ENCODE measurements at regions not wholly inside any gene's neighbourhood (a gene's known extent, or its start where the extent isn't known, plus 50 kb on each side); places are given as distances from the start of the nearest gene placed in this dataset.
A peak's percentile ranks its signal among the peaks of the same experiment; 100 is the strongest.

DNA sequence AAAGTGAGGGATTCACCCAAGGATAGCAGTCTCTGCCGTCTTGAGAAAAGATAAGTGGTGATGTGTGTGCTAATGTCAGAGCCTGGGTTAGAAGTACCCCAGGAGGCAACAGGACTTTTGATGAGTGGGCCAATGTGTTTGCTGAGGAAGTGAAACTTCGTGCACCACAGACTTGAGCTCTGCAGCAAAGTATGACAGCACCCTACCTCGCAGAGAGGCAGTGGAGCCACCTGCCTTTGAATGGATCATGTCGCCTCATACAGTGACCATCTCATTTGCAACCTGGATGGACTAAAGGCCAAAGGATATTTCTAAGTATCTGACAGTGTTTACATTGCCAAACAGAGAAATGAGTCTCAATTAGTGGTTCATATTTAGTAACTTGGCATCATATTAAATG is 593.9 kb upstream of the GRAMD2B start:
- DNase-seq (ENCODE audit: low read depth, low spot score) = no peak
- H3K4me3 ChIP-seq (ENCODE audit: low read depth, low read length) = no peak overlapping the region
- TF ChIP-seq, protein P1, sequence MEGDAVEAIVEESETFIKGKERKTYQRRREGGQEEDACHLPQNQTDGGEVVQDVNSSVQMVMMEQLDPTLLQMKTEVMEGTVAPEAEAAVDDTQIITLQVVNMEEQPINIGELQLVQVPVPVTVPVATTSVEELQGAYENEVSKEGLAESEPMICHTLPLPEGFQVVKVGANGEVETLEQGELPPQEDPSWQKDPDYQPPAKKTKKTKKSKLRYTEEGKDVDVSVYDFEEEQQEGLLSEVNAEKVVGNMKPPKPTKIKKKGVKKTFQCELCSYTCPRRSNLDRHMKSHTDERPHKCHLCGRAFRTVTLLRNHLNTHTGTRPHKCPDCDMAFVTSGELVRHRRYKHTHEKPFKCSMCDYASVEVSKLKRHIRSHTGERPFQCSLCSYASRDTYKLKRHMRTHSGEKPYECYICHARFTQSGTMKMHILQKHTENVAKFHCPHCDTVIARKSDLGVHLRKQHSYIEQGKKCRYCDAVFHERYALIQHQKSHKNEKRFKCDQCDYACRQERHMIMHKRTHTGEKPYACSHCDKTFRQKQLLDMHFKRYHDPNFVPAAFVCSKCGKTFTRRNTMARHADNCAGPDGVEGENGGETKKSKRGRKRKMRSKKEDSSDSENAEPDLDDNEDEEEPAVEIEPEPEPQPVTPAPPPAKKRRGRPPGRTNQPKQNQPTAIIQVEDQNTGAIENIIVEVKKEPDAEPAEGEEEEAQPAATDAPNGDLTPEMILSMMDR (IDR thresholded peaks at IDR 0.05; ENCODE audit: insufficient read depth, low read length, missing control alignments) = no peak
- POLR2A ChIA-PET = no interaction called here
- CTCF ChIA-PET = no interaction called here

DNA sequence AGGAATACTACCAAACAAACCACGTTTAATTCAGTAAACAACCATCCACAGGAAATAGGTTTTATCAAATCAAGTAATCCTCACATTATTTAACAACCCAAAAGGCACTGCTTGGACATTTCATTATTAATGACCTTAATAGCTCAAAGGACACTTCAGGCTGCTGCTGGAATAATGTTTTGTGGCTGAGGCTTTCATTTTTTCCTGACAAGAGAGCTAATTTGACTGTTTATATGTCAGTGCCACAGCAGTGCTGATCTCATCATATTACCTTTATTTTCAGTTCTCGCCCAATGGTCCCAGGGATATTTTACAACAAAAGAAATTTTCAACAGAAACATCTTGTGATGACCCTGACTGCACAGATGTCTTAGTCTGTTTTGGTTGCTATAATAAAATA is 589.8 kb upstream of the GRAMD2B start:
- no peak for DNase-seq (ENCODE audit: low read depth, low spot score)
- no peak overlapping the region for H3K4me3 ChIP-seq (ENCODE audit: low read depth, low read length)
- POLR2A ChIA-PET = no interaction called here
- CTCF ChIA-PET = no interaction called here
- TF ChIP-seq, protein P1 (IDR thresholded peaks at IDR 0.05; ENCODE audit: insufficient read depth, low read length, missing control alignments) = no peak

DNA sequence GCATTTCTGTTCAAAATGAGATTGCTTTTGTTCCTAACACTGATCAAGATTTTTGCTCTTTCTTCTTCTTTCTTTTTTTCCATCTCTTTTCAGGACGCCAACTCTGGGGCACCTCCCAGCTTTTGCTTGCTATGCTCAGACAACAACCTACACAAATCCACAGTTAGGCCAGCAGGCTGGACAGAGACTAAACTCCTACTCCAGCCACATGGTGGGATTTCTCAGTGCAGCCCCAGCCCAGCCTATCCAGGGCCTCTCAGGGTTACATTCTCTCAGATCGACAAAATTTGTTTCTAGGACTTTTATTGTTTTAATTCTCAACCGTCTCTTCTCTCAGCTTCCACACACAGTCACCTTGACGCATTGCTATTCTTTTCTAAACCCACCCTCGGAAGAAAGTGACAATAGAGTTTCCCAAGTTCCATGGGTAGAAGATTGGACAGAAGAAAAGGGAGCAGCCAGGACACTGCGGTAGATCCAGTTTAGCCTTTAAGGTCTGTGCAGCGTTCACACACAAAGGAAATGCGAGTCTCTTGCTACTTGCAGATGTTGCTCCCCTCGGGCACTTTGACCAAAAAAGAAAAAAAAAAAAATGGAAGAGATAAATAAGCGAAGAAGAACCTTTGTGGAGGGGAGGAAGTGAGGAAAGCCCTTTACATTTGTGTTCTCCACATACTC is 588.6 kb upstream of the GRAMD2B start:
- TF ChIP-seq, protein P1 (IDR thresholded peaks at IDR 0.05; ENCODE audit: insufficient read depth, low read length, missing control alignments) = no peak
- H3K4me3 ChIP-seq (ENCODE audit: low read depth, low read length) = no peak overlapping the region
- POLR2A ChIA-PET = no interaction called here
- DNase-seq (ENCODE audit: low read depth, low spot score) = no peak
- CTCF ChIA-PET = no interaction called here

DNA sequence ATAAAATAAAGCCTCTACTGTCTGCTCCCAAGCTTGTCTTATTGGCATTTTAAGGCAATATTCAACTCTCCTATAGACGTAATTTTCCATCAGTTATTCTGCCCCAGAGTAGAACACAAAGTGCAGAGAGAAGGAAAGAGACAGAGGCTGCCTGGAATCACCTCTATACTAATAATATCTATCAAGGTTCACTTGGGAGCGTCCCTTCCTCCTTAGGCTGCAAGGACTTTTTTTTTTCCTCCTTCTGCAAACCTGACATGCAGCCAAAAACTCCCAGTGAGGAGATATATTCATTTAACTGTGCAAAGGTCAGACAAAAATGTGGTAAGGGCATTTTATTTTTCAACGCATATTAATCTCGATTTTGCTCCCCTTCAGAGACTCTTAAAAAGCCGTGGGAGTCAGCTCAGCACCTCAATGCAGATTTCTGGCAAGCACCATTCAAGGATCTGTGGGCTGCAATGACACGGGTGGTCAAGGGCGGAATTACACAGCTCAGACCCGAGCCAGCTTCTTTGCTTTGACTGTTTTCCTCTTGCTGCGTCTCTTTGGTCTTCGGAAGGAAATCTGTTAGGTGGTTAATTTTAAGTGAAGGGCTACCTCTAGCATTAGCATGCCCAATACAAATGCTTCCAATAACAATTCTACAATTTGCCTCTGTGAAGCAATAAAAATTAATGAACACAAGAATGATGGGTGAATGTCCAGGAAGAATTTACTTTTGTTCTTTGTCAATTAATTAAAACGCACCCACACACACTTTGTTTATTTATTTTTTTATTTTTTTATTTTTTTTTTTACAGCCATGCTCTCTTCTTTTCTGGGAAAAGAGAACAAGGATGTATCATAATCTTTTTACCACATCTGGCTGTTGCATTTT is 587.7 kb upstream of the GRAMD2B start:
- CTCF ChIA-PET = interaction anchor here (1.0 kb wide), 1 partner anchor 22 kb away, joined by 3 read pairs; no protein-coding TSS in a partner anchor
- TF ChIP-seq, protein P1 (IDR thresholded peaks at IDR 0.05; ENCODE audit: insufficient read depth, low read length, missing control alignments) = peak; percentile 24
- H3K4me3 ChIP-seq (ENCODE audit: low read depth, low read length) = no peak overlapping the region
- no peak for DNase-seq (ENCODE audit: low read depth, low spot score)
- POLR2A ChIA-PET = no interaction called here

DNA sequence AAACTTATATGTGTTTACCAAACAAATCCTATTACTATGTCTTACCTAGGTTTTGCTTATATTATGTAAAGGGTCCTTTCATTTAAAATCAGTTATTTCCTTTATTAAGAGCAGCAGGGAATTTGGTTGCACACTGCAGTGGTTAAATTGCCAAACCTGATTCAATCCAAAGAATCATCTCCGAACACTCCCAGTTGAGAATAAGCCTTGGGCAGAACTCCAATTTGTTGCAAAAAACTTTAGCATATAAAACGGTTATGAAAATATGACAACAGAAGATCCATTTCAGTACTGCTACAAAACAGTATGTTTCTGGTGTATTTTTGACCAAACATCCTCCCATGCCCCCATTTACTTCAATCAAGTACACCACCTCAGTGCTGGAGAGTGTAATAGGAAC is 587.0 kb upstream of the GRAMD2B start:
- CTCF ChIA-PET = interaction anchor here (1.0 kb wide), 1 partner anchor 21 kb away, joined by 3 read pairs; no protein-coding TSS in a partner anchor
- no peak overlapping the region for H3K4me3 ChIP-seq (ENCODE audit: low read depth, low read length)
- TF ChIP-seq, protein P1 (IDR thresholded peaks at IDR 0.05; ENCODE audit: insufficient read depth, low read length, missing control alignments) = no peak
- POLR2A ChIA-PET = no interaction called here
- no peak for DNase-seq (ENCODE audit: low read depth, low spot score)

DNA sequence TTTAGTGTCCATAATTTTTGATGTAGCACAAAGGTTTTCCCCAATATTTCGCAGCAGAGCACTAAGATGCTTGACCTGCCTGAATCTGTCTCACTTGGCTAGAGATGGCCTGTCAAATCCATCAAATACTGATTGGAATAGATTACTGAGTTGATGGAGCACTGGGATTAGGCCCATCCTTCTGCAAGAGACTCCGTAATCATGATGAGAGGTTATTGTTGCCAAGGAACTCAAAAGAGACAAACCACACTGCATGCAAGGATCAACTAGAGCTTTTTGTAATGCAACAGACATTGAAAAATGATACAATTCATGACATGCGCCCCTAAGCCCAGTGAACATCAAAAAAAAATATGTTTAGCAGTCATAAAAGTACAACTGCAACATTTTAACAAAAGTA is 585.3 kb upstream of the GRAMD2B start:
- H3K4me3 ChIP-seq (ENCODE audit: low read depth, low read length) = no peak overlapping the region
- TF ChIP-seq, protein P1 (IDR thresholded peaks at IDR 0.05; ENCODE audit: insufficient read depth, low read length, missing control alignments) = no peak
- no peak for DNase-seq (ENCODE audit: low read depth, low spot score)
- ChIA-PET POLR2A (no interaction called here), CTCF (no interaction called here)
